IPS-NIHi7 (cell line): ENCODE measurements at regions not wholly inside any gene's neighbourhood (a gene's known extent, or its start where the extent isn't known, plus 50 kb on each side); places are given as distances from the start of the nearest gene placed in this dataset.
"Not testable (repeated sequence)": the region's sequence is repeated elsewhere in the genome, so short reads cannot be mapped to it uniquely, and the experiment has no call there.

Experiments
- DNase-seq: peaks from one replicate; pipeline ENCODE4 v3.0.0; 2012; ENCODE audit warnings: mixed read lengths; ENCODE audit errors: extremely low spot score

DNA sequence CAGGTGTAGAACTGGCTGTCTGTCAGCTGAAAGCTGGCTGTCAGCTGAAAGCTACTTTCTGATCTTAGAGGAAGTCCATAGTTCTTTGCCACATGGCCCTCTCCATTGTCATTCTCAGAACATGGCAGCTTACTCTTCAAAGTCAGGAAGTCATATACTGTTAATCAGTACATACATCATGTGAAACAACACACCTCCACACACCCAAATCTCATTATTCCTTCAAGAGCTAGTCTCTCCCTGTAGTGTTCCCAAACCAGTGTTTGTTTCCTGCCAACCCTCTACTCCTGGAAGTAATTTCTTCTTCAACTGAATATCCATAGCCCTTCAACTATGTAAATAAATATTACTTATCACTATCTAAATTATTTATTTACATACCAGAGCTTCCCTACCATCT lies 58.9 kb downstream of the OR5AK2 start:
- DNase-seq = no peak

- no peak for DNase-seq
These were observed 61.0 kb downstream of the OR5AK2 start for GRCh38 chr11:57049749-57050148.

DNA sequence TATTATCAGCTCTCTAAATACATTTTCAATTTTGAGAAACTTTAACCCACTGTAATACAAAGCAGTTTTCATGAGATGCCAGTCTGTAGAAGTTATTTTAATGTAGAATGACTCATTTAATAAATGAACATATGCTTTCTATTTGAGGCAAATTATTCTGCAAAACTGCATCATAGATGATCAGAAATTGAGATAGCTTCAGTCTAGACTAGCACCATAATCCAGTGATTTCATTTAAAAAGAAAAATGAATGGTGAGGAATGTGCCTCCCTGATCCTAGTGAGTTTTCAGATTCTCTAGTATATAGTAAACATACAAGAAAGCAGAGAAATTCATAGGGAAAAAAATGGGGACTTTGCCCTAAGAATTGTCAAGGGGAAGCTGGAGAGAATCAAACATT lies 66.1 kb downstream of the OR5AK2 start:
- DNase-seq = no peak

- no peak for DNase-seq
These were observed 67.0 kb downstream of the OR5AK2 start for GRCh38 chr11:57055744-57056143.

DNA sequence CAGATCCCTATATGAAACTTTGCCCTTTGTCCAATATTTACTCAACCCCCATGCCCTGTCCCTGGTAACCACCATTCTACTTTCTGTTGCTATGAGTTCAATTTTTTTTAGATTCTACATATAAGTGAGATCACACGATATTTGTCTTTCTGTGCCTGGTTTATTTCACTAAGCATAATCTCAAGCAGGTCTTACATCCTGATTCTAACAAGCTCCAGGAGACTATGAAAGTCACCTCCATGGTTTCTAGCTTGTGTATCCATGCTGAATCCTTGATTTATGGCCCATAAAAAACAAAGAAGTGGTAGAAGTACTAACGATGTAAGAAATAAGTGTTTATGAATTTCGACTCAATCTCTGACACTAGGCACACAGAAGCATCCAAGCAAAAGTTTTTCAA lies 68.0 kb downstream of the OR5AK2 start:
- no peak for DNase-seq

GRCh38 chr11:57057561-57057960 lies 68.8 kb downstream of the OR5AK2 start:
- no peak for DNase-seq

- DNase-seq = not testable (repeated sequence)
These were observed 74.2 kb downstream of the OR5AK2 start for GRCh38 chr11:57062957-57063356.

- no peak for DNase-seq
These were observed 81.2 kb downstream of the OR5AK2 start for GRCh38 chr11:57069942-57070341.

- DNase-seq = no peak
These were observed 83.1 kb downstream of the OR5AK2 start for GRCh38 chr11:57071829-57072228.

GRCh38 chr11:57072640-57073039 lies 83.9 kb downstream of the OR5AK2 start:
- no peak for DNase-seq

DNA sequence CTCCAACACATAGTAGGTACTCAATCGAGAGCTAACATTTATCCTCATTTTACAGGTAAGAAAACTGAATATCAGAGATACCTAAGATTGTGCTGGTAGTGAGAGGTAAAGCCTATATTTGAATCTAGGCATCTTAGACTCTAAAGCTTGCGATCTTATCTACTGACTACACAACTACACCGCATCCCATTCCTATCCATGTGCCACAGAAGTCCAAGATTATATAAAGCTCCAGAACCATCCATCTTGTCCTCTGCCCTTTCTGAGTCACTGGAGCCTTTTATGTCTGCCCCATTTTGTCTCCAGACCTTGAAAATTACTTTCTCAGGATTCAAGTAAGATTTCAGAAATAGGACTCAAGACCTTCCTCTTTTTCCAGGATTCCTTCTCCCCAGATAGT lies 84.4 kb downstream of the OR5AK2 start:
- no peak for DNase-seq

GRCh38 chr11:57081356-57081755 lies 92.6 kb downstream of the OR5AK2 start:
- DNase-seq = no peak

GRCh38 chr11:57082125-57082524 lies 93.4 kb downstream of the OR5AK2 start:
- no peak for DNase-seq

- DNase-seq = no peak
These were observed 95.1 kb downstream of the OR5AK2 start for GRCh38 chr11:57083641-57084385.

DNA sequence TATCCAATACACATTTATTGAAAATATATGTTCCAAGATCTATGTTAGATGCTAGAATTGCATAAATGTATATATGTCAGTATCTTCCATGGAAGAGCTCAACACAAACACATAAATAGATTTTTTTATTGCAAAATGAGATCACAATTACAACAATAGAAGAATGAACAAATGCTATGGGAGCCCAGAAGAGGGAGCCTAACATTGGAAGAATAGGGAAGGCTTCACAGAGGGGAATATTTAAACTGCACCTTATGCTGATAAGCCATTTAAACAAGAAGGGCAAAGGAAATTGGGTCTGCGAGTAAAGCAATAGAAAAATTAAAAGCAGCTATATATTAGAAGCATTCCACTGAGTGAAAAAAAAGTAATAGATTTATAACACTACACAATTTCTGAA lies 96.1 kb upstream of the LRRC55 start:
- DNase-seq = no peak

GRCh38 chr11:57087991-57088390 lies 93.8 kb upstream of the LRRC55 start:
- DNase-seq = no peak

GRCh38 chr11:57092028-57092698 lies 89.6 kb upstream of the LRRC55 start:
- no peak for DNase-seq

- DNase-seq = no peak
These were observed 87.4 kb upstream of the LRRC55 start for GRCh38 chr11:57094181-57094935.

- DNase-seq = no peak
These were observed 86.3 kb upstream of the LRRC55 start for GRCh38 chr11:57095417-57095816.

DNA sequence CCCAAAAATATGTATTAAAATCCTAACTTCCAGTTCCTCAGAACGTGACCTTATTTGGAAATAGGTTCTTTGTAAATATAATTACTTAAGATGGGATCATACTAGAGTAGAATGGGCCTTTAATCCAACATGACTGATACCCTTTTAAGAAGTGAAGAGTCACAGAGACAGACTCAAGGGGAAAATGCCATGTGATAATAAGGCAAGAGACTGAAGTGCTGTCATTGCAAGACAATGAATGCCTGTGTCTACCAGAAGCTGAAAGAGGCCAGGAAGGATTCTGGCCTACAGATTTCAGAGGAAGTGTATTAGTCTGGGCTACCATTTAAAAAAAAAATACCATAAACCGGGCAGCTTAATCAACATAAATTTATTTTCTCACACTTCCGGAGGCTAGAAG lies 85.9 kb upstream of the LRRC55 start:
- no peak for DNase-seq

DNA sequence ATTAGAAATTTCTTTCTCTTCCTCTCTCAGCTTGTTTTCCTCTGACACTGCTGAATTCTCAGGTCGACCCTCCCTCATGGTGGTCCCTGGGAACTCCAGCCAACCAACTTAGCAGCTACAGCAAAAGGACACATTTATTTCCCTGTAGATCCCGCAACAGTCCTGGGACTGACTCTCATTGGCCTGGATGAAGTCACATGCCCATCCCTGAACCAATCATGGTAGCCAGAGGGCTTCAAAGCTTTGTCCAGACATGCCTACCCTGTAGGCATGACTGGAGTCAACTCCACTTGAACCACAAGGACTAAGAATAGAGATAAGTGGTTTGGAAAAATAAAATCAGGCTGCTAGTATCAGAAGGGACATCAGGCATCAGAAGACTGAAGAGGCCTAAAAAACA lies 84.6 kb upstream of the LRRC55 start:
- DNase-seq = no peak

DNA sequence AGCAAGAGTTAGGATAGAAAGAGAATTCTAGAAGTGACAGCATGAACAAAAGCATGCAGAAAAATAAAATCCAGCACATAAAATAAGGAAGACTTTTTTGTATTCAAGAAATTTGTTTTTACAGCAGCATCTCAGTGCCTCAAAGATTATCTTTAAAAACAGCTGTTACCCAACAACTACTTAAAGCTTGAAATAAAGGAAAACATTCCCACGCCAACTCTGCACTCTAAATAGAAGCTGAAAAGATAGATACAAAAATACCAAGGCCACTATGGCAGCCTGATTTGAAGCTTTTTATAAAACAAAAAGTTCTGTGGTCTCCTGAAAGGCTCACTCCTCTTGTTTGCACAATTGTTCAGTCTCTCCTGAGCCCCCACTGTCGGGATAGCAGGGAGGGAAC lies 83.6 kb upstream of the LRRC55 start:
- DNase-seq = no peak
